ENCODE measurements at regions not wholly inside any gene's neighbourhood (a gene's known extent, or its start where the extent isn't known, plus 50 kb on each side); places are given as distances from the start of the nearest gene placed in this dataset.

GRCh38 chr2:14189929-14190328, 442.6 kb upstream of the LRATD1 start:
- no peak for TF ChIP-seq EZH2phosphoT487 (IDR thresholded peaks at IDR 0.05; ENCODE audit: insufficient read depth, low read depth)
- TF ChIP-seq EZH2 (IDR thresholded peaks at IDR 0.05; ENCODE audit: insufficient read depth, poor library complexity, severe bottlenecking): no peak

Data from GM23248 (cell line).